LNCAP (cell line): ENCODE measurements at regions not wholly inside any gene's neighbourhood (a gene's known extent, or its start where the extent isn't known, plus 50 kb on each side); places are given as distances from the start of the nearest gene placed in this dataset.

Experiments used
- TF ChIP-seq, protein P1 (sequence below): fragments of 450-650 bp; IDR thresholded peaks from 2 replicates; pipeline ENCODE4 v1.5.1; 2017; ENCODE audit warnings: mild to moderate bottlenecking

DNA sequence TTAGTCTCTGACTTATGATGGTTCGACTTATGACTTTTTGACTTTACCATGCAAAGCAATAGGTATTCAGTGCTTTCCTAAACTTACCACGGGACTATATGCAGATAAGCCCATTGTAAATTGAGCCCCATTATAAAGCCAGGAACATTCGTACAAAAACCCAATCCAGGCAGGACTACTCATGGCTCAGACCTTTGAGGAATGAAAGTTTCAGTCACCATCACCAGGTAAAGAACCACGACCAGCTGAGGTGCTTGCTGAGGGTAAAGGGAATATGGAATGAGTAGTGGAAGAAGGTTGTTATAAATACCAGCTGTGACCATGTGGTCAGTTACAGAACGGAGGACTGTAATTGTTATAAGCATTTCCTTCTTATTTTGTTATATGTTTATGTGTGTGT is 54.9 kb upstream of the BNC1 start:
- TF ChIP-seq, protein P1, sequence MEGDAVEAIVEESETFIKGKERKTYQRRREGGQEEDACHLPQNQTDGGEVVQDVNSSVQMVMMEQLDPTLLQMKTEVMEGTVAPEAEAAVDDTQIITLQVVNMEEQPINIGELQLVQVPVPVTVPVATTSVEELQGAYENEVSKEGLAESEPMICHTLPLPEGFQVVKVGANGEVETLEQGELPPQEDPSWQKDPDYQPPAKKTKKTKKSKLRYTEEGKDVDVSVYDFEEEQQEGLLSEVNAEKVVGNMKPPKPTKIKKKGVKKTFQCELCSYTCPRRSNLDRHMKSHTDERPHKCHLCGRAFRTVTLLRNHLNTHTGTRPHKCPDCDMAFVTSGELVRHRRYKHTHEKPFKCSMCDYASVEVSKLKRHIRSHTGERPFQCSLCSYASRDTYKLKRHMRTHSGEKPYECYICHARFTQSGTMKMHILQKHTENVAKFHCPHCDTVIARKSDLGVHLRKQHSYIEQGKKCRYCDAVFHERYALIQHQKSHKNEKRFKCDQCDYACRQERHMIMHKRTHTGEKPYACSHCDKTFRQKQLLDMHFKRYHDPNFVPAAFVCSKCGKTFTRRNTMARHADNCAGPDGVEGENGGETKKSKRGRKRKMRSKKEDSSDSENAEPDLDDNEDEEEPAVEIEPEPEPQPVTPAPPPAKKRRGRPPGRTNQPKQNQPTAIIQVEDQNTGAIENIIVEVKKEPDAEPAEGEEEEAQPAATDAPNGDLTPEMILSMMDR = no peak

GRCh38 chr15:83340087-83340486 is 55.6 kb upstream of the BNC1 start:
- TF ChIP-seq, protein P1 = no peak

DNA sequence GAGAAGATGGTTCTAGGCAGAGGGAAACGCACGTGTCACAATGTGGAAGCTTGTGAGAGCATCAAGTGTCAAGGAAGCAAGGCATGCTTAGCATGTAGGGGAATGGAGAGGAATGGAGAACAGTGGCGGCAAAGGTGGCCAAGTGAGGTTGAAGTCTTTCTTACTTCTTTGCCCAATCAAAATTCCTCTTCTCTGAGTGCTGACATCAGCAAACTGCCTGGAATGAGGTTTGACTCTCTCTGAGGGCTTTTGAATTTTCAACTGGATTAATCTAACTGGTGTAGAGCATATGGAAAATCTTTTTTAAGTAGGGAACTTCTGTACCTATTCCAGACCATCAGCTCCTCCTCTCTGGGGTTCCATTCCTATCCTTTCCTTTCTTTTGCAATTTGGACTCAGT is 61.9 kb upstream of the BNC1 start:
- TF ChIP-seq, protein P1 = no peak

- TF ChIP-seq, protein P1 = no peak
These were observed 67.7 kb upstream of the BNC1 start for GRCh38 chr15:83352119-83352518.

GRCh38 chr15:83356501-83357399 is 72.3 kb upstream of the BNC1 start:
- TF ChIP-seq, protein P1 = no peak

DNA sequence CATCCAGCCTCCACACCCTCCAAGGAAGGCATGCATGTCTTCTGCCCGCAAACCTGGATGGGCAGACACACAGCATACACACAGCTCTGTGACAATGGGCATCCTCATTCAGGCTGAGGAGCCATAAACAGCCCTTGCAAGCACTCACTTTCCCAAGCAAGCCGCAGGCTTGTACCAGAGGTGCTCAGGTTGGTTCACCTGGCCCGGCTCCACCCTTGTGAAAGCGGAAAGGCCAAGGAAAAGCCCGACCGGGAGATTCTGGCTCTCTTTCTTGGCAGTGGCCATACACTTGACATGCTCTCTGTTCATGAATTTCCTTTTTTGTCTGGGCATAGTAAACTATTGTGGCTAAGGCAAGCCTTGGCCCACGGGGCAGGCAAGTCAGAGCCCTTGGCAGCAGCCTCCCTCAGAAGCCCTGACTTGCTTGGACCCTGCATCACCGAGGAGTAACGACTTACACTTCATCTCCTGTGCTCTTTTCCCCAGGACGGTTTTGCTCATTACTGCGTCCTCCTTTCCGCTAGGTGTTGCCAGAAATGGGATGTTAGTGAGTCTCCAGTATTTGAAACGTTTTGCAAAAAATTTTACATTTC is 74.6 kb upstream of the BNC1 start:
- TF ChIP-seq, protein P1 = no peak

DNA sequence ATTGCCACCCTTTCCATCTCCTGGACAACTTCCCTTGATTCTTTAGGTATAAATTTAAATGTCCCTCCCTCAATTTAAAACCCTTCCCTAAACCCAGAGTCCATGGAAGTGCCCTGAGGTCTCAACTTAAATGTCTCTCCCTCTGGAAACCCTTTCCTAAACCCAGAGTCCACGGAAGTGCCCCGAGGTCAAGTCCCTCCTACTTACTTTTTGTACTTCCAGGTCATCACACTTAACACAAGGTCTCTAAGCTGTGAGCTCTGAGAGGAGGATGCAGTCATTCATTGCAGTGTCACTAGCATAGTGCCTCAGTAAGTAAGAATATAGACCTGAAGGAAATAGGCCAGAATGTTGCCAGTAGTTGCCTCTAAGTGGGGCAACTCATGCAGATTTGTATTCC is 78.2 kb upstream of the BNC1 start:
- TF ChIP-seq, protein P1 = no peak
